K562 (cell line): ENCODE measurements at regions not wholly inside any gene's neighbourhood (a gene's known extent, or its start where the extent isn't known, plus 50 kb on each side); places are given as distances from the start of the nearest gene placed in this dataset.

ENCODE experiments used
- BRF1 ChIP-seq: IDR thresholded peaks from 3 replicates; pipeline ENCODE4 v1.6.1; 2011; ENCODE audit warnings: borderline replicate concordance, mild to moderate bottlenecking; ENCODE audit not compliant: insufficient read length; ENCODE audit errors: extremely low read depth
- CREB1 ChIP-seq, 2 experiments: sonication (generic) in 1 of 2; formaldehyde crosslinking in 1 of 2; IDR thresholded peaks; 2 replicates each; pipeline versions ENCODE4 v1.6.1 to v1.8.0; 2012 to 2022; ENCODE audit warnings: inconsistent platforms in 1 of 2, mild to moderate bottlenecking in 1 of 2, missing genetic modification reagents in 1 of 2, moderate library complexity in 1 of 2
- CTCF ChIP-seq, 3 experiments: IDR thresholded peaks in 2 of 3; conservative IDR thresholded peaks in 1 of 3; 2 replicates each; pipeline ENCODE4 v1.5.1; 2011 to 2012; ENCODE audit warnings: low read length in 3 of 3, mild to moderate bottlenecking in 3 of 3, control low read depth in 2 of 3, improper control_type of control experiment in 1 of 3, inconsistent platforms in 1 of 3, low read depth in 1 of 3, mixed read lengths in 1 of 3, moderate library complexity in 1 of 3; ENCODE audit not compliant: insufficient read depth in 2 of 3
- EP300 ChIP-seq: IDR thresholded peaks from 2 replicates; pipeline ENCODE4 v1.6.1; 2012; ENCODE audit warnings: low read length, improper control_type of control experiment
- EZH2 ChIP-seq: IDR thresholded peaks from 2 replicates; pipeline ENCODE4 v1.6.1; 2012; ENCODE audit warnings: low read depth, mild to moderate bottlenecking, inconsistent platforms, low read length, borderline replicate concordance
- GATAD2B ChIP-seq: fragments of 450-650 bp; IDR thresholded peaks from 2 replicates; pipeline ENCODE4 v1.6.1; 2017; ENCODE audit warnings: mild to moderate bottlenecking, borderline replicate concordance
- MNT ChIP-seq, 2 experiments: fragments of 450-650 bp; conservative IDR thresholded peaks; 2 replicates each; pipeline ENCODE4 v1.6.1; 2017; ENCODE audit warnings: mild to moderate bottlenecking in 2 of 2, moderate library complexity in 2 of 2
- MTA1 ChIP-seq: fragments of 450-650 bp; IDR thresholded peaks from 2 replicates; pipeline ENCODE4 v1.6.1; 2017; ENCODE audit warnings: borderline replicate concordance
- POLR2G ChIP-seq: fragments of 200-400 bp; formaldehyde crosslinking; IDR thresholded peaks from 2 replicates; pipeline ENCODE4 v1.6.1; 2017; ENCODE audit warnings: low read depth, mild to moderate bottlenecking, antibody characterized with exemption, low read length, moderate library complexity
- REST ChIP-seq, 2 experiments: fragments of 450-650 bp; formaldehyde crosslinking in 1 of 2; IDR thresholded peaks; 2 replicates each; pipeline versions ENCODE4 v1.4.0 to v1.6.1; 2014 to 2020; ENCODE audit warnings: mild to moderate bottlenecking in 2 of 2, borderline replicate concordance in 1 of 2, low read depth in 1 of 2

GRCh38 chr7:93663561-93664299 is 89.2 kb upstream of the CALCR start:
- TF ChIP-seq CTCF (IDR thresholded peaks at IDR 0.05 in 2 of 3, conservative IDR thresholded peaks at IDR 0.05 in 1 of 3; ENCODE audit: insufficient read depth in 2 of 3, low read depth in 1 of 3, low read length in 3 of 3): no peak
- TF ChIP-seq BRF1: no peak
- TF ChIP-seq CREB1 (IDR thresholded peaks at IDR 0.05): no peak
- TF ChIP-seq CREB1 (CRISPR knock-in tag; IDR thresholded peaks at IDR 0.05): no peak
- TF ChIP-seq POLR2G: no peak
- no peak for TF ChIP-seq MNT (conservative IDR thresholded peaks at IDR 0.05)
- TF ChIP-seq EZH2: no peak
- TF ChIP-seq REST (IDR thresholded peaks at IDR 0.05; ENCODE audit: borderline replicate concordance): no peak
- no peak for TF ChIP-seq REST (CRISPR knock-in tag; IDR thresholded peaks at IDR 0.05; ENCODE audit: low read depth)
- no peak for TF ChIP-seq GATAD2B
- no peak for TF ChIP-seq EP300
- no peak for TF ChIP-seq MTA1
